Fibroblast of lung (primary cell): ENCODE measurements at regions not wholly inside any gene's neighbourhood (a gene's known extent, or its start where the extent isn't known, plus 50 kb on each side); places are given as distances from the start of the nearest gene placed in this dataset.

Experiments
- DNase-seq, 2 donors: peaks; one replicate each; pipeline versions ENCODE4 v3.0.0 to v3.0.0-alpha.2; 2010; ENCODE audit warnings: low read depth in 2 of 2
- H2AFZ ChIP-seq: 2 replicates; pipeline ENCODE4 v1.5.1; 2012; ENCODE audit warnings: low read length, control low read depth, inconsistent platforms
- H3K27ac ChIP-seq: 2 replicates; pipeline ENCODE4 v1.5.1; 2011; ENCODE audit warnings: low read length, control low read depth; ENCODE audit not compliant: insufficient read depth
- H3K27me3 ChIP-seq: 2 replicates; pipeline ENCODE4 v1.5.1; 2011; ENCODE audit warnings: mild to moderate bottlenecking, low read length; ENCODE audit not compliant: control insufficient read depth, insufficient read depth
- H3K36me3 ChIP-seq: 2 replicates; pipeline ENCODE4 v1.5.1; 2011; ENCODE audit warnings: low read length; ENCODE audit not compliant: control insufficient read depth, insufficient read depth
- H3K4me1 ChIP-seq: 2 replicates; pipeline ENCODE4 v1.5.1; 2011; ENCODE audit warnings: low read length; ENCODE audit not compliant: control insufficient read depth, insufficient read depth; ENCODE audit errors: extremely low read depth
- H3K4me2 ChIP-seq: 2 replicates; pipeline ENCODE4 v1.5.1; 2011; ENCODE audit warnings: low read length, control low read depth; ENCODE audit not compliant: insufficient read depth; ENCODE audit errors: extremely low read depth
- H3K4me3 ChIP-seq, 4 experiments: fragments of 200-600 bp in 1 of 4; sonication (generic) in 1 of 4; replicated peaks in 1 of 4; 2 replicates each; pipeline ENCODE4 v1.5.1; 2011 to 2016; ENCODE audit warnings: low read length in 4 of 4, low read depth in 3 of 4, mild to moderate bottlenecking in 3 of 4, control low read depth in 2 of 4, inconsistent platforms in 1 of 4, mixed read lengths in 1 of 4; ENCODE audit not compliant: insufficient read depth in 1 of 4; ENCODE audit errors: control extremely low read depth in 1 of 4
- H3K79me2 ChIP-seq: 2 replicates; pipeline ENCODE4 v1.5.1; 2012; ENCODE audit warnings: mild to moderate bottlenecking, low read length, inconsistent platforms; ENCODE audit not compliant: control insufficient read depth, insufficient read depth
- H3K9ac ChIP-seq: 2 replicates; pipeline ENCODE4 v1.5.1; 2011; ENCODE audit warnings: mild to moderate bottlenecking, low read length, control low read depth; ENCODE audit not compliant: insufficient read depth
- H3K9me3 ChIP-seq: 2 replicates; pipeline ENCODE4 v1.5.1; 2012; ENCODE audit warnings: low read depth, low read length; ENCODE audit not compliant: control insufficient read depth, insufficient read depth
- H4K20me1 ChIP-seq: 2 replicates; pipeline ENCODE4 v1.5.1; 2011; ENCODE audit warnings: low read length; ENCODE audit not compliant: control insufficient read depth, insufficient read depth; ENCODE audit errors: extremely low read depth
- EZH2 ChIP-seq: IDR thresholded peaks from 2 replicates; pipeline ENCODE4 v1.5.1; 2012; ENCODE audit warnings: low read length, control low read depth, mild to moderate bottlenecking; ENCODE audit errors: missing control alignments
- TF ChIP-seq, protein P1 (sequence below), 2 donors: IDR thresholded peaks in 1 of 2; conservative IDR thresholded peaks in 1 of 2; 1 replicate in 1 of 2; 2 replicates in 1 of 2; pipeline ENCODE4 v1.5.1; 2011 to 2012; ENCODE audit warnings: low read length in 2 of 2, control low read depth in 1 of 2, inconsistent platforms in 1 of 2, low read depth in 1 of 2, mild to moderate bottlenecking in 1 of 2

DNA sequence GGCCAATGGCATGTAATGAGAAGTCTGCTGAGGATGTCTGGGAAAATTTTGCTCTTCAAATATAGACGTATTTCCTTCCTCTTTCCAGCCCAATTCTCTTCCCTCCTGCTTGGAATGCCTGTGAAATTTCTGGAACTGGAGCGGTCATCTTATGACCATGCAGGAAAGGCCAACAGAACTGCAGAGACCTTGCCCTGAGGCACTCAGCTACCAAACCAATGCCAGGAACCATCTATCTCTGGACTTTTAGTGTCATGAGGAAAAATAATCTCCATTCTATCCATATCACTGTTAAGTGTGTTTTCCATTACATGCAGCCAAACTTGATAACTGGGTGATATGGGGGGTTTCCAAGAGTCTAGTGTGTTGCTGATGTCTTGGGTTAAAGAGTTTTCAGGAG is 363.7 kb downstream of the SLC4A3 start:
- Histone ChIP-seq H4K20me1 (no peaks in the 10 kb centered on the region), H2AFZ (no peak overlapping the region), H3K27ac (no peak overlapping the region), H3K9me3 (no peaks in the 10 kb centered on the region), H3K9ac (no peak overlapping the region), H3K36me3 (no peaks in the 10 kb centered on the region), H3K27me3 (no peaks in the 10 kb centered on the region), H3K4me1 (no peaks in the 10 kb centered on the region), H3K4me2 (no peak overlapping the region), H3K79me2 (no peaks in the 10 kb centered on the region), H3K4me3 (no peak overlapping the region)
- TF ChIP-seq, protein P1, sequence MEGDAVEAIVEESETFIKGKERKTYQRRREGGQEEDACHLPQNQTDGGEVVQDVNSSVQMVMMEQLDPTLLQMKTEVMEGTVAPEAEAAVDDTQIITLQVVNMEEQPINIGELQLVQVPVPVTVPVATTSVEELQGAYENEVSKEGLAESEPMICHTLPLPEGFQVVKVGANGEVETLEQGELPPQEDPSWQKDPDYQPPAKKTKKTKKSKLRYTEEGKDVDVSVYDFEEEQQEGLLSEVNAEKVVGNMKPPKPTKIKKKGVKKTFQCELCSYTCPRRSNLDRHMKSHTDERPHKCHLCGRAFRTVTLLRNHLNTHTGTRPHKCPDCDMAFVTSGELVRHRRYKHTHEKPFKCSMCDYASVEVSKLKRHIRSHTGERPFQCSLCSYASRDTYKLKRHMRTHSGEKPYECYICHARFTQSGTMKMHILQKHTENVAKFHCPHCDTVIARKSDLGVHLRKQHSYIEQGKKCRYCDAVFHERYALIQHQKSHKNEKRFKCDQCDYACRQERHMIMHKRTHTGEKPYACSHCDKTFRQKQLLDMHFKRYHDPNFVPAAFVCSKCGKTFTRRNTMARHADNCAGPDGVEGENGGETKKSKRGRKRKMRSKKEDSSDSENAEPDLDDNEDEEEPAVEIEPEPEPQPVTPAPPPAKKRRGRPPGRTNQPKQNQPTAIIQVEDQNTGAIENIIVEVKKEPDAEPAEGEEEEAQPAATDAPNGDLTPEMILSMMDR (conservative IDR thresholded peaks at IDR 0.05 in 1 of 2, IDR thresholded peaks at IDR 0.05 in 1 of 2; ENCODE audit: low read depth in 1 of 2, low read length in 2 of 2), result no peak
- no peak for TF ChIP-seq EZH2
- no peak for DNase-seq

DNA sequence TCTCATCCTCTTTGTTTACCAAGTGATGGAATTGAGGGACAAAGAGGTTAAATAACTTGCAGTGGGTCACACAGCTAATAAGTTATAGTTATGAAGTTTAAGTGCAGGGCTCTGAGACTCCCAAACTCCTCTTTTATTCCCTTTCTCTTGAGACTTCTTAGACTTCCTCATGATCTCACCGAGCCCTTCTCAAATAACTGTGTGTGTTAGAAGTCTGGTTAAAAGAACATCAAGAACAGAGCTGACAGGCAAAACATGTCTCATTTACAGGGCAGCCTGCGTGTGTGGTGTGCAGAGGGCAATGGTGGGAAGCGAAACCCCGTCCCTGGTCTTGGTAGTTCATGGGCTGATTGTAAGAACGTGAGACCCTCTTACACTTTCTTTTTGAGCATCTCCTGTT is 368.0 kb downstream of the SLC4A3 start:
- H2AFZ ChIP-seq, result no peak overlapping the region

DNA sequence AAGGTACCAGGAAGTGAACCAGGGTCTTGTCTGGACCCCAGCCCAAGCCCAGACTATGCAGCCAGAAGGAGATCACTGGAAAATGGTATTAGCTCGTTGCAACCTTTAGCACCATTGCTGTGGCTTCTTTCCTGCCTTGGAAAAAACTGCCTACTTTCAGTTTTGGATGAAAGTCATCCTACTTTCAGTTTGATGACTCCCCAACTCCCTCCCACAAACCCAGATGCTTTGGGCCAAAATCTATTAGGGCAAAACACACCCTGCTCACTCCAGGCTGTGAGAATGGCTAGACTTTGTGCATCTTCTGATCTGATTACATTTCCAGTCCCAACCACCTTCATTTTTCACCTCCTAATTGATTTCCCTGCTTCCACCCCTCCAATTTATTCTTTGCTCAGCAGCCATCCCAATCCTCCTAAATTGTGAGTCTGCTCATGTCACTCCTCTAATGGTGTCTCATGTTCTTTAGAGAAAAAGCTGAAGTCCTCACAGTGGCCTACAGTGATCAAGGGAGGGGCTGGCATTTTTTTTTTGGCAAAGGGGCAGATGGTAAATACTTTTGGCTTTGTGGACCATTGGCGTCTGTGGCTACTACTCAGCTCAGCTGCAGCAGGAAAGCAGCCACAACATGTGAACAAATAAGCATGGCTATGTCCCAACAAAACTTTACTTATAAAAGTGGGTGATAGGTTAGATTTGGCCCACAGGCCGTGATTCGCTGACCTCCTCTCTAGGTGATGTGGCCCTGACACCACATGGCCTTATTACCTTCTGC is 368.7 kb downstream of the SLC4A3 start:
- TF ChIP-seq, protein P1 (conservative IDR thresholded peaks at IDR 0.05 in 1 of 2, IDR thresholded peaks at IDR 0.05 in 1 of 2; ENCODE audit: low read depth in 1 of 2, low read length in 2 of 2), result no peak
- TF ChIP-seq EZH2, result no peak
- H3K36me3 ChIP-seq, result no peaks in the 10 kb centered on the region
- no peaks in the 10 kb centered on the region for H3K27me3 ChIP-seq
- no peaks in the 10 kb centered on the region for H3K9me3 ChIP-seq
- no peaks in the 10 kb centered on the region for H3K79me2 ChIP-seq
- no peaks in the 10 kb centered on the region for H4K20me1 ChIP-seq
- peak overlapping the region; percentile 60 for H2AFZ ChIP-seq
- H3K9ac ChIP-seq, result no peak overlapping the region
- H3K27ac ChIP-seq, result no peak overlapping the region
- H3K4me3 ChIP-seq, result no peak overlapping the region
- H3K4me1 ChIP-seq, result no peaks in the 10 kb centered on the region
- peak overlapping the region; percentile 44 for H3K4me2 ChIP-seq
- DNase-seq, result no peak

More for the DNA sequence above, 368.0 kb downstream of the SLC4A3 start:
- no peak for DNase-seq
- no peak for TF ChIP-seq EZH2
- TF ChIP-seq, protein P1 (conservative IDR thresholded peaks at IDR 0.05 in 1 of 2, IDR thresholded peaks at IDR 0.05 in 1 of 2; ENCODE audit: low read depth in 1 of 2, low read length in 2 of 2), result no peak
- Histone ChIP-seq H3K4me3 (no peak overlapping the region), H3K27ac (no peak overlapping the region), H3K9me3 (no peaks in the 10 kb centered on the region), H3K36me3 (no peaks in the 10 kb centered on the region), H3K79me2 (no peaks in the 10 kb centered on the region), H4K20me1 (no peaks in the 10 kb centered on the region), H3K27me3 (no peaks in the 10 kb centered on the region), H3K9ac (no peak overlapping the region), H3K4me1 (no peaks in the 10 kb centered on the region), H3K4me2 (no peak overlapping the region)
